ENCODE measurements at regions not wholly inside any gene's neighbourhood (a gene's known extent, or its start where the extent isn't known, plus 50 kb on each side); places are given as distances from the start of the nearest gene placed in this dataset.

DNA sequence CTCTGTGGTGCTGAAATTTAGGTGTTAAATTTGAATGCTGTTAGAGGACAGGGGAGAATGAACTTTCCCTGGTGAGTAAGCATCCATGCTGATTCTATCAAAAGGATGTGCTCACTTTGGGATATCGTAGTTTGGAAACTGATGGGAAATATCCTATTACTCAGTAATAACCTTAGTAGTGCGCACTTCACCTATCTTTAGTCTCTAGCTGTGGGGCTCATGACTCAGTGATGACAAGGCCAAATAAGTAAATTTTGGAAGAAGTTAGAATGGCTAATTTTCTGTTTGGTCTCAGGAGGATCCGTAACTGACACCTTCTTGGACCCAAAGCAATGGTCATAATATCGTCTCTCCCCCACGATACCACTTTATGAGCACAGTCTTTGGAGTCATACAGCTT is 448.4 kb downstream of the PSAT1 start:
- DNase-seq: no peak

DNA sequence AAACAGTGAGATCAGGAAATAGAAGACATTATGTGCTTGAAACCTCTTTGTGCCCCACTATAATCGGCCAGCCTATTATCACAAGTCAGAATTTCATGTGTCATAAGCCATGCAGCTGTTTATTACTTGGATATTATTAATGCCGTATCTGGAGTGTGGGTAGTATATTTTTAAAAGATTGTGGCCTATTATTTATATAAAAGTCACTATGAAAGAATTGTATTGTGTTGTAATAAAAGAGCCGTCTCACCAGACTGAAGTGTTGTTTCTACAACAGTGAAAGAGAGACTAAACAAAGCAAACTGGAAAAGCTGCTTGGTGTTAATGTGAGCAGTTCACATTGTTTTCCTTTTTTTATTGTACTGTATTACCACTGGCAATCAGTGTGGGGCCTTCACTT is 449.1 kb downstream of the PSAT1 start:
- no peak for DNase-seq

DNA sequence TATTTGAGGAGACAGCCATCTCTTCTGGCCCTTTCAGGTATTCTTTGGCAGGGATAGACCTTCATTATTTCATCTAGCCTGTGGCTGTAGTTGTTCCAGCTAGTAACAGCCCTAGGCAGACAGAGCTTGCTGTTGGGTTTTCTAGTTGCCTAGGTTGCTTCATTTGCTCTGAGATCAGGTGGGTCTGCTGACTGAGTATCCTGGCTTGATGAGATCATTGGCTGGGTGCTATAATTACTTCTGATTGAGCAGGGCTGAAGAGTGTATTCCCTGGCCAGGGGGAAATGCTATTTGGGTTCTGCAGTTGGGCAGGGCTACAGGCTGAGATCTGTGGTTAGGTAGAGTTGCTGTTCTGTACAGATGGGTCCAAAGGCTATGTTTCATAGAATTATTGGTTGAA is 456.1 kb downstream of the PSAT1 start:
- no peak for DNase-seq

DNA sequence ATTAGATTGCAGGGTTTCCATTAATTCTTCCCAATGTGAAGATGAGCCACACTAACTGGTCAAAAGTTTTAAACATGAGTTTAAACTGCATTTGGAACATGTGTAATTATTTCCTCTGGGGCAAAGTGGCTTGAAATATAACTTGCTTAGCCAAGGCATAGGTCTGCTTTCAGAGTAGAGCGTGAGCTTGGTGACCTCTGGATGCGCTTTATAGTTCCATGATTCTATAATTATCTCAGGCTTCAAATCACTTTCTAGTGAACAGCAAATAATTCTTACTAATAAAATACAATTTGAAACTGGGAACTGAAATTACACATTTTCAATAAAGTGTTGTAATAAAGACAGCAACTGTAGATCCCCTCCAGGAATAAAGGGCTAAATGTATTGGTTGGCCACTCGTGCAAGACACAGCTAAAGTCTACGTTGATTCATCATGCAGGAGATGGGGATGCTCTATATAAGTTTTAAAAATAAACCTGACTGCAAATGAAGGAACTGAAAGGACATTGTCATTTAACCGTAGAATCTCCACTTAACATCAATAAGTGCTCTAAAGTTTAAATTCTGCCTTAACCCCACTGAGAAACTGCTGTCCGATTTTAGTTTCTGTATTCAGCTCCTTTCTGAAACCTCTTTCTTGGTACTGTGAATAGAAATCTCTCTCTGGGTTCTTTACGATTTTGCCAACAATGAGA is 460.0 kb downstream of the PSAT1 start:
- DNase-seq: no peak

DNA sequence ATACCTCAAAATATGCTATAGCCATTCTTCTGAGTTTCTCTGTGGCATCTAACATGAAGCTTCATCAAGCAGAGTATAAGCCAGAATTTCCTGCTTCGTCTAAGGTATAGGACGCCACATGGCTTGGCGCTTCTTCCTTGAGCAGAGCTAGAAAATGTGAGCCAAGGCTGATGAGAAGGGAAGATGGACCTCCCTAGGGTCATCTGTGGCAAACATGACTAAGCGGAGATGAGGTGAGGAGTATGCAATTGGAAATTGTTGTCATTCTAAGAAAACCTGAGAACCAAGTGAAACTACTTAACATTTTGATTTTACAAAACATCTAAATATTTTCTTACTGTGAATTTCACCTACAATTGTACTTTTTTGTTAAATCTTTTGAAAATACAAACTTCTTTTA is 466.5 kb downstream of the PSAT1 start:
- no peak for DNase-seq

DNA sequence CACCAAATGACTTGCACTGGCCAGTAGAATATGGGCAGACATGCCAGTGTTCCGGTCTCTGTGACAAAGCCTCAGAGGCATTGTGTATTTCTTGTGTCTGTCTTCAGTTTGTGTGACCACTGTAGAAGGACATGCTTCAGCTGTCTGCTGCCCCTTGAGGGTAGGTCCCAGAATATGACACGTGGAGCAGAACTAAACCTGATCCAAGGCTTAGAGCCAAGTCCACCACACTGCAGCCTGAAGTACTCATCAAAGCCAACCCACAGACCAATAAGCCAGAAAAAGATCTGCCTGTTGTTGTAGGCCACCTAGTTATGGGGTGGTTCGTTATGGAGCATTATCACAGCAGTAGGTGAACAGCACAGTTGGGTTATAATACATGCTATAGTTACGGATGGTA is 468.9 kb downstream of the PSAT1 start:
- DNase-seq: no peak

DNA sequence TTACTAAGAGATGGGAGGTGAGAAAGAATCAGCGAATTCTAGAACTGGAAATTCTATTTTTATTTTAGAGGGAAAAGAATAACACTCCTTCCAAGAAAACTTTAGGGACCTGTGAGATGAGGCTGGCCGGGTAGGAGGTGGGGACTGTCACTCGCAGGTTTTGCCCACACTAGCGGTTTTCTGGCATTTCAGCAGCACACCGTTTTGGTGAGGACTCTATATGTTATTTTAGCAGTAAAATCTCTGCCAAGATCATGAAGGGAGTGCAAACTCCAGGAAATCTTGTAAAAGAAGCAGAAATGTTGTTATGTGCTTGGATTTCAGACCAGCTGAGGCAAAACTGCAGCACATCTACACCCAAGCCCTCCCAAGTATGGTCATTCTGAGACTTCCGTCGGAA is 470.6 kb downstream of the PSAT1 start:
- no peak for DNase-seq

DNA sequence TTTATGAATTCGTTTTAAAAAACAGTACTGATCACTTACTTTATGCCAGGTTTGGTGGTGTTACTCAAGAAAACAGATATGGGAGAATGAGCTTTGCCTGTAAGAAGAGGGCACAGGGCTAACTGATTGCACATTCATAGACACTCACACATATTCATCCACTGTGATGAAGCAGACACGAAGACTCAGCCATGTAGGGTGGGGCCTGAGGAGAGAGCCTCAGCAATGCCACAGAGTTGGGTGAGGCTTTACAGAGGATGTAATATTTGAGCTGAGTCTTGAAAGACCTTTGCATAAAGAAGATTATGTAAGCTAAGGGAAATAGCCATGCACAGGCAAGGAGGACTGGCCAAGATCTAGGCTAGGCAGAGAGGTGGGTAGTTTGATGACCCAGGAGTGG is 472.8 kb downstream of the PSAT1 start:
- no peak for DNase-seq

DNA sequence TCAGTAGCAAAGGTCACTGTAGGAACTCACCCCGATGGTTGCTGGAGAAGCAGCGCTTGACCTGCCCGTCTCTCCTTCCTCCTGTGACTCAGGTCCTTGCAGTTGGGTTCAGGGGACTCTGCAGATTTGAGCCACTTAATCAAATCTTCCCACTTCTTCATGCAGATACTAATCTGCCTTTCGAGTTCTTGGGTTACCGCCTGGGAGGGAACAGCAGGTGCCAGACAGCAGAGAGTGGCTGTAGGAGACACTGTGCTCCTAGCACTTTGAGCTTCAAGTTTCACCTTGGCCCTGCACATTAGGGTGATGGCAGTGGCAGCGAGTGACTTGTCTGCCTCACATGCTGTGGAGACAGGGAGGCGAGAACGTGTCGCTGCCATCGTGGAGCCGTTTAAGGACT is 478.3 kb downstream of the PSAT1 start:
- DNase-seq: no peak

DNA sequence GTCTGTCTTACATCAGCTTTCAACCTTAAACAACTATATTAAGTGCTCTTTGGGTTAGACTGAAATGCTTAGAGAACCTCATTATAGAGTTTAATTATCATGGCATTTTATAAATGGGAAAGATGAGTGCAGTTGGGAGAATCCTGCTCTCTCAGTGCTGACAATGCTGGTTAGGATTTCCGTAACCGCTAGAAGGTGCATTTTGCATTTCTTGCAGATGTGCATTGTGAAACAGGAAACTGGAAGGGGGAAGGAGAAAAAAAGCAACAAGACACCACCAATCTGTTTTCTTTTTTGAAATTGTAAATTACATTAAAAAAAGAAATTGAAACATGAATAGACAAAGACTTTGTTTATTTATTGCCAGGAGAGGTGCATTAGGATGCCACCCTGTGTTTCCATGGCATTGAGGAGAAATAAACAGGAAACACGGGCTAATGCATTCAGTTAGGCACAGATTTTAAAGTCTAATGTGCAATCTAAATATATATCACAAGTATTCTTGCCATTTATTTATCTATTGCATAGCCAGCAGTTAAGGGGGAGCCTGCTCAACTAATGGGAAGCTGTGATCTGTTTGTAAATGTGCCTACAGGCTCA is 478.9 kb downstream of the PSAT1 start:
- no peak for DNase-seq

DNA sequence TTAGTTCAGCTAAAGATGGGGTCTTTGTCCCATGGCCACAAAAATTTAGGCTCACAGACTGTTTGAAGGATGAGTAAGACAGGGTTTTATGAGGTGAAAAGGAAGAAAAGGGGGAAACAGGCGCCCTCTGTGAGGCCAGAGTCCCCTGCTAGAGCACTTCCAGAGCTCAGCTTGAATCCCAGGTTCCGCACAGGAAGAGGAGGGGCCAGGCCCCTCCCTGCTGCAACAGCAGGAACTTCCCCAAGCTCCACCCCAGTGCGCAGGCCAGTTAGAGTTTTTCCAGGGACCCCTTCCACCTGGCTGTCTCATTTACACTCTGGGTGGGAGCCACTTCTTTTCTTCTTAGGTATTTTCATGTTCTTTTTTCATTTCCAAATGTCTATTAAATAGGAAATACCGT is 480.8 kb downstream of the PSAT1 start:
- no peak for DNase-seq

DNA sequence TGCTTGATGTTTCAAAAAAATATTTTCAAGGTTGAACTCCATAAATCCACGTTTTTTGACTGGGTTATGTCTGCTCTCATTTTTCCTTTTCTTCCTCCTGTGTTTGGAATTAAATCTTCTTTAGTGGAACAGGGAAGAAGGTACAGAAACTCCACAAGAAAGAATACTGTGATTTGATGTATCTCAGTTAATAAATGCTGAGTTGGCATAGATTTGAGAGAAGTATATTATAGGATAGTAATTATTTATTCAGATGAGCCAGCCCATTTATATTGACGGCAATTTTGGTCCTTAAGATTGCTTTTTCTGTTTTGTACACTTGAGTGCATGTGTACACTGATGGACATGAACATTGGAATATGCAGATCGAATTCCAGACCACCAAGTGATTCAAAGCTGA is 481.4 kb downstream of the PSAT1 start:
- DNase-seq: no peak

DNA sequence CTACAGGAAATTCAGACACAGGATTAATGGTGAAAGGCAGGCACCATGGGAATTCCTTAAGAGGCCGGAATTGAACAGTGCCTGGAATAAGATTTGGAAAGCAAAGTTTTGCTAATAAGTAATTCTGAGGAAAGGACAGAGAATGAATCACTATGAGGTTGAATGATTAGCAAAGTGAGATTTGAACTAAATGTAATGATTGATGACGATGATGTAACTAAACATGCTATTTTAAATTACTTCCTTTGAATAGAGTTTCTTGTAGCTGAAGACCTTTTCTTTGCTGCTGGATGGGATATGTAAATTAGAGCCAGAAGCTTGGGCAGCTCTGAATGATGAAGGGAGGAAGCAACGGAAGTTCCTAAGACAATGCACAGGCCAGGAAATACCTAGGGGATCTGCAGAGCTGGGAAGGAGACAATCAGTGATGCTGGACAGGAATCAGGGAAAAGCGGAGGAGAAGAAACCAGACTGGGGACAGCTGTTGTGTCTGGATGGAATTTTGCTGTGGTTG is 482.0 kb downstream of the PSAT1 start:
- no peak for DNase-seq

DNA sequence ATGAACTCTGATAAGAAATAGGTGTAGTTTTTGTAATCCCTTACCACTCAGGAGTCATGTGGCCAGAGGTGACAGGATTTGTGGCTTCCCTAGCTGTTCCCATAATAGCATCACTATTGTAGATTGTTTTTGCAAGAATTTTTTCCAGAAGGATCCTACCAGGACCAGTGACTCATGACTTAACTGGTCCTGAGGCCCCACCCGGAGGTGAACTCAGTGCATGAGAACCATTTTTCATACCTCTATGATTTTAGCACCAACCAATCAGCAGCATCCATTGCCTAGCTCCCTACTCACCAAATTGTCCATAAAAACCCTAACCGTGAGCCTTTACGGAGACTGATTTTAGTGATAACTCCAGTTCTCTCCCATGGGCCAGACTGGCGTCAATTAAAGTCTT is 484.8 kb downstream of the PSAT1 start:
- no peak for DNase-seq

DNA sequence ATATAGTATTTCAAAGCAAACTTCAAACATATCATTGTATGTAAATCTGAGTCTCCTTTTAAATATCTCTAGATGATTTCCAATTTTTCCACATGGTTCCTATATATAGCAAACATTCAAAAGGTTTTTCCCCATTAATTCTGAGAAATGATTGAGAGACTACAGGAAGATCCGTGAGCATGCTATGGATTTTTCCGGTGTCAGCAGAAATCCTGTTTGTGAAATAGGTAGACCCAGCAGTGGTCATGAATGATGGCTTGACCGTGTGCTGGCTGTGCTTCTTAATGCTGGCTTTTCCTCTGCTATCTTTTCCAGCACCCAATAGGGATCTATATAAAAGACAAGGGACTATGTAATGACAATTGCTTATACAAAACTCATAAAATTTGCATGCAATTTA is 485.3 kb downstream of the PSAT1 start:
- no peak for DNase-seq

DNA sequence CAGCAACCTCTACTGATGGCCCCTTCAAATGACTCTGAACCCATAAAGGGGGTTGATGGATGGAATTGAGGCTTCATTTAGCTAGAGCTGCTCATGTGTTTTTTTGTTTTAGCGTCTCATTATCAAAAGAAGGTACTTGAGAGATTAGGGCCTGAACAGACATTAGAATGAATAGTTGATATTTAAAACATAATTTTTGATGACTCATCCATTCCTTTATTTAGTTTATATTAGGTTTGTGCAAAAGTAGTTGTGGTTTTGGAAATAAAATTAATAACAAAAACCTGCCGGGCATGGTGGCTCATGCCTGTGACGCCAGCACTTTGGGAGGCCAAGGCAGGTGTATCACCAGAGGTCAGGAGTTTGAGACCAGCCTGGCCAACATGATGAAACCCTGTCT is 485.9 kb downstream of the PSAT1 start:
- no peak for DNase-seq

DNA sequence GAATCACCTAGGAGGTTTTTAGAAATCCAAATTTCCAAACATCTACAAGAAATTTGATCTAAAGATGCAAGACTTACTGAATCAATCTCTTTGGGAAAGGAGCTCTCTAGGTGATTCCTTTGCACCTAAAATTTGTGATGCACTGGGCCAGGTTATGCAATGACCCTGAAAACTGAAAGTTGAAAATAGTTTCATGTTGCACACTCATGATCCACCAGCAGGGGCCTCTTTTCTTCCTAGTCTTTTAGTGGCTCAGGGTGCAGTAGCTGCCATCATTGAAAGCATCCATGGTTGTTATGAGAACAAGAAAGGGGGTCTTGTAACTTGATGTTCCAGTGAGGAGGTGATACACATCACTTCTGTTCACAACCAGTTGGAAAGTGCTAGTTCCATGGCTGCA is 486.8 kb downstream of the PSAT1 start:
- DNase-seq: no peak

DNA sequence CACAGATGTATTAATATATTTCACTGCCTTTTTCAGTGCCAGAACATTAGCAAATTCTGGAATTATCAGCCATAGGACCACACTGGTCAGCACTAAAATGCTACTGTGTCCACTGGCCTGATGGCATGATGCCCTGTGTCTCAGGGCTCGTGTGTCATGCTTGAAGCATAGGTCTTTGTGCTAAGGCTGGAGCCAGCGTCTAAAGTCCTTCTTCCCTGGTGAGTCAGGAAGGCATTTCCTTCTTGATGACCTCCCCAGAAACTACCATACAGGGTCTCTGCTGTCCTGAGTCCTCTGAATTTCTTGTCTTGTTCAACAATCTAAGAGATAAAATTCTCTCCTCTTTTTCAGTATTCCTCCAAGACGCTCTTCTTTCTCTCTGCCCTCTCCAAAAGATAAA is 489.9 kb downstream of the PSAT1 start:
- no peak for DNase-seq

DNA sequence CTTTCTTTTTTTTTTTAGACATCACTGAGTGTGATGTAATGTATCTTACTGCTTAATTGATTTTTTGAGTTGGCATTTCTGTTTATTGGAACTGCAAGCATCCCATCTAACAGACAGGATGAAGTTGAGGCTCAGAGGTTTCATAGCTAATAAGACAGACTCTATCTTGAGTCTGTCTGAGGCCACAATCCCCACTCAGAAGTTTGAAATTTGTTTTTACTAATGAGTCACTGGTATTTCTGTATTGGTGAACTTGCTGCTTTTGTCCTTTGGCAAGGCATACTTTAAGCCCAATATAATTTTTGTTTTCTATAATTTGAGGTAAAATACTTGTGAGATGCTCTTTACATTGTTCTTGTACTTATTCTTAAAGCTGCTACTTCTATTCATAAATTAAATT is 491.2 kb downstream of the PSAT1 start:
- no peak for DNase-seq

DNA sequence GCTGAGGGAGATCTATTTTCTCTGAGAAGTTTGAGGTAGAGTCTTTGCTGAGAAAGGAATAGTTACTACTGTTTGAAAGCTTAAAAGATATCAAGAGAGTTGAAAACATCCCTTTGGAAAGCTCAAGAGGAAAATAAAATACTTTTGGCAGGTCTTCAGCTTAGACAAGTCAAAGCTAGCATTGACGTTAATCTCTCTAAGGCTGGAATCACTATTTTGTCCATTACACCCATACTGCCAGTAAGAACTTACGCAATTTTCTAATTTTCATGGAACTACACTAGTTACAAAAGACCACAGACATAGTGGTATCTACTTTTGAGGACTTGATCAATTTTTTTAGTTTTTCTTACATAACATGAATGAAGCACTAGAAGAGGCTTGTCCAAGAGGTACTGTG is 494.9 kb downstream of the PSAT1 start:
- no peak for DNase-seq

DNA sequence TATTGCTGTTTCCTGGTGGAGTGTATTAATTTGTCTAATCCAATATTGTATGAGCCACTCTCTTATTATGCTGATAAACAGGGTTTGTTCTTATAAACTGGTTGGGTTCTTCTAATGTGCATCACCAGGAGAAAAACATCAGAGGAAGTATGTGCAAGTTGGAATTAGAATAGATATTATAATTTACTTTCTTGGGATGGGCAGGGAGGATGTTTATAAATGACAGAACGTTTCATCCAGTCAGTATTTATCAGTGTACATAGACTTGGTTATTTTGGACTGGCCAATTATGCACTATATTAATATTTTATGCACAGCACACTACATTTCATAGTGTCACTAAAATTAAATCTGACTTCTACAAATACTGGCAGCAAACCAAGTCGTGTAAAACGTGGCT is 495.8 kb downstream of the PSAT1 start:
- DNase-seq: no peak

DNA sequence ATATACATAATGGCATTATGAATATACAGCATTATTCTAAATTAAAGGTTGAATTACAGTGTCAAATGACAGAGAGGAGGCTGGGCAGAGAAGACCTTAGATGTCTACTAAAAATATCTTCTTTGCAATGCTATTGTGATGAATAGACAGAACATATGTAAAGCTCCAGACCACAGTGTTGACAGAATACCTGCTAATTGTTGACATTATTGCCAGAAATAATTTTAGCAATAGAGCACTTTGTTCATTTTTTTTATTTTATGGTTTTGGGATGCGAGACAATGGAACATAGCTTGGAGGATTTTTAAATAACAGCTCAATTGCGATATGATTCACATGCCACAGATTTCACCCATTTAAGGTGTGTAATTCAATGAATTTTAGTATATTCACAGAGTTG is 508.8 kb downstream of the PSAT1 start:
- no peak for DNase-seq

DNA sequence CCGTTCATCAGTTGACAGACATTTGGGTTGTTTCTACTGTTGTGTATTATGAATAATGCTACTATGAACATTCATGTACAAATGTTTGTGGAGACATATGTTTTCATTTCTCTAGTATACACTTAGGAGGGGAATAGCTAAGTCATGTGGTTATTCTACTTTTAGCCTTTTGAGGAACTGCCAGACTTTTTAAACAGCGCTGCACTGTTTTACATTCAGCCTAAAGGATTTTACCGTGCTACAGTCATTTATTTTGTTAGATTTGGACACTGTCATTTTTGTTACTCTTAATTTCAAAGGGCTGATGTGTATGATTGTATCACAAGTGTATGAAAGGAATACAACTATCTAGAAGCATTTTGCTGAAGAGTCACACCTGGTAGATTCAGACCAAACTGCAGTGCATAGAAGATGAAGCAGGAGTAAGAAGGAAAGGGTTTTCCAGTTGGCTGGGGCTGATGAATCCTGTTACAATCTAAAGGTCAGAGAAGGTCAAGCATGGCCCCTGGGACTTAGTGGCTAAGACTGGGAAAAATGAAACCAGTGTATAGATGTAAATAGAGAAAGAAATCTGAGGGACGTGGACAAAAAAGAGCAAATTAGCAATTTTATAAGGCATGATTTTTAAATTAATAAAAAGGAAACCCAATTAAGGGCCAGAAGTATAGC is 509.7 kb downstream of the PSAT1 start:
- DNase-seq: no peak

DNA sequence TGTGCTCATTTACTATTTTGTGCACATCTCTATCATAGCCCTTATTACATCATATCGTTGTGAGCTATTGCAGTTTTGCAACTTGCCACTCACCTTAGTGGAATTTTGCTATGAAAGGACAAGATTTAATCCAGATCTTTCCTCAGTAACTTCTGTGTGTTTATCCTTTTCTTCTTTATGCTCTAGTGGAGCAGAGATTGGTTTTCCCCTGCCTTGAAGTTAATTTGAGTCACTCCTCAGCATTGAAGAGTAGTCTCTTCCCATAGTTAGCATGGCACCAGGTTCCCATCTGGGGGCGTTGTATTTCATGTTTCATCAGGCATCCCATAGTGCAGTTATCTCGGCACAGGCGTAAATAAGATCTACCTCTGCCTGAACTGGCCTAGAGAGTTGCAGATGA is 510.4 kb downstream of the PSAT1 start:
- no peak for DNase-seq

All from T-helper 1 cell (primary cell).